Mononuclear cell (primary cell): ENCODE measurements at regions not wholly inside any gene's neighbourhood (a gene's known extent, or its start where the extent isn't known, plus 50 kb on each side); places are given as distances from the start of the nearest gene placed in this dataset.

ENCODE experiments used
- H3K27me3 ChIP-seq: 2 replicates; pipeline ENCODE4 v1.6.0; 2011; ENCODE audit warnings: low read length, control low read depth; ENCODE audit not compliant: insufficient read depth
- H3K4me1 ChIP-seq: 2 replicates; pipeline ENCODE4 v1.5.1; 2011; ENCODE audit warnings: mild to moderate bottlenecking, low read length, control low read depth; ENCODE audit not compliant: insufficient read depth
- H3K4me3 ChIP-seq: 2 replicates; pipeline ENCODE4 v1.5.1; 2011; ENCODE audit warnings: mild to moderate bottlenecking, low read length, moderate library complexity
- H3K9me3 ChIP-seq: 2 replicates; pipeline ENCODE4 v1.5.1; 2011; ENCODE audit warnings: low read depth, mild to moderate bottlenecking, control low read depth, low read length

DNA sequence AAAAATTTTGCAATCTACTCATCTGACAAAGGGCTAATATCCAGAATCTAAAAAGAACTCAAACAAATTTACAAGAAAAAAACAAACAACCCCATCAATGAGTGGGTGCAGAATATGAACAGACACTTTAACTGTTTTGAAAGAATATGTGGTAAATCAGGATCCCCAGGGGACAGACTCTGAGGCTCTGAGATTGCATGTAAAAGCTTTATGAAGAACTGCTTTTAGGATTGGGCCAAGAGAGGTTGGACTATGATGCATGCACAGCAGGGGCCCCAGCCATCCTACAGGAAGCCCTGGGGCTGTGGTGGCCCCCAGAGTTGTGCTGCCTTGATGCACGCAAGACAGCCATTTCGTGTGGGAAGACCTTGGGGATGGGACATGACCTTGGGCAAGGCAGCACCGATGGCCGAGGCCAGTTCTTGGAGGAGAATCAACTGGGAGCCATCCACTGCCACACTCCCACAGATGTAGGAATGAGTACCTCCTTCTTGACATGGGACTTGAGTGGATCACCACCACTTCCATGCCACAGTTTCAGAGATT is 298.1 kb upstream of the THBS1 start:
- H3K4me1 ChIP-seq = no peaks in the 10 kb centered on the region
- no peaks in the 10 kb centered on the region for H3K9me3 ChIP-seq
- H3K27me3 ChIP-seq = peaks cover 15% of the 10 kb centered on the region
- H3K4me3 ChIP-seq = no peak overlapping the region

DNA sequence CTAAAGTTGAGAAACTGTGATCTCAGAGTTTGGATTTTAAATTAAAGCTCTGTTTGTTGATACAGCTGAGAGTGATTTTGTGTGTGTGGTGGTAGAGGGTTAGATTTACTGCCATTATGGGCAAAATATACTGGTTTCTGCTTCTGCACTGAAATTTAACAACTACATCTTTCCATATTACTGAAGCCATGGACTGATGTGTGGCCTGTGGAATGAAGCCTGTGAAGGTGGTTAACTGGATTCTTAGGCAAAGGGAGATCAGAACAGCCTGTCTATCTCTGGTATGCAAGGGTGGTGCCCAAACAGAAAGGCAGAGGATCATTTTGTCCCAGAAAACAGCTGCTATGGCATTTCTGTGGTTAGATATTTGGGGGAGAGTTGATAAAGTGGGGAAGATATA is 297.3 kb upstream of the THBS1 start:
- Histone ChIP-seq H3K4me3 (no peak overlapping the region), H3K27me3 (peaks cover 15% of the 10 kb centered on the region), H3K9me3 (no peaks in the 10 kb centered on the region)

DNA sequence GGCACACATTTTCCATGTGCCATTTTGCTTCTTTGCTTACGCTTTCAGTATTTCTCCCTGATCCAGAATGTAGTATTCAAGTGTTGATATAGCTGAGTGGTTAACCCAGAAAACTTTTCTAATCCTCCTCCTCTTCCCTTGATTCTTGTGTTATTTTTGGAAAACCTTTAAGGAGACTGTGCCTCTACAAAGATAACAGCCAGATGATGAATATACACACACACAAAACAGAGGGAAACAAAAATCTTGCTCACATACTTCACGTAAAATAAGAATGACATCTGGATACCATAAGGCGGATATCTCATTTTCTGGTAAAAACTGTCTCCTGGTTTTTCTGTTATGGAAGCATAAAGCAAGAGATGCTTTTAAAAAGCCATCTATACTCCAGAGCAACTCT is 295.8 kb upstream of the THBS1 start:
- H3K27me3 ChIP-seq = peaks cover 23% of the 10 kb centered on the region
- no peak overlapping the region for H3K4me3 ChIP-seq
- H3K9me3 ChIP-seq = no peaks in the 10 kb centered on the region
- no peaks in the 10 kb centered on the region for H3K4me1 ChIP-seq

More for the DNA sequence above, 297.3 kb upstream of the THBS1 start:
- no peaks in the 10 kb centered on the region for H3K4me1 ChIP-seq

DNA sequence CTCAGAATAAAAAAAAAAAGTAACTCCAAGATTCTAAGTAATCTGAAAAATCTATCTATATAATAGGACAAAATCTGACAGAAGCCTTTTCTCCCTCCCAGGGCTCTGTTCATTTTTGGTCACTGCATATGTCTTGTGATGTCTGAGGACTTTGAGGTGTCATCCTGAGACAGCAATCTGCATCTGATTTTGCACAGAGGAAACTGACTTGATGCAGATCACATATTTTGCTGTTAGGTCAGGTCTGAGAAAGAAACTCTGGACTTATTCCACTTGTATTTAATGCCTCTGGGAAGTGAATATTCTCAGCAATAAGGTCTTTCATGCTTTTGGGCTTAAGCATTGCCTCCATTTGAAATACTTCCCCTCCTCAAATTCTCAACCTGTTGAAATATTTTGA is 295.2 kb upstream of the THBS1 start:
- Histone ChIP-seq H3K27me3 (peaks cover 23% of the 10 kb centered on the region), H3K4me1 (no peaks in the 10 kb centered on the region), H3K9me3 (no peaks in the 10 kb centered on the region), H3K4me3 (no peak overlapping the region)

DNA sequence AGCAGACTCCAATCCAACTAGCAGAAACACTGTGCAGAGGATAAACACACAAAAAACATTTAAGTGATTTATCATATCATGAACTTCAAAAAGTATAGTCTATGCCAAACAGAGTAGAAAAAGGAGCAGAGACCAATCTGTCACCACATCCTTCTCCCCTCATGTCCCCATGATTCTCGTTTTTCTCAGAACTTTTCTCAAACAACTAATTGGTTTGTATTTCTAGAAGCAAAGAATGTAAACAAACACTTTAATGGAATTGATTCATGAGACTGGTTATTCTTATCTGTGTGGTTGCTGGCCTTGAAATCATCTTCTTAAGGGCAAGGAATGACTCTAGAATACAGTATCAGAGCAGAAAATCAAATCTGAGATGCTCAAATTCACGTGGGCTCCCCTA is 294.2 kb upstream of the THBS1 start:
- Histone ChIP-seq H3K27me3 (peaks cover 23% of the 10 kb centered on the region), H3K4me3 (no peak overlapping the region), H3K9me3 (no peaks in the 10 kb centered on the region), H3K4me1 (no peaks in the 10 kb centered on the region)

DNA sequence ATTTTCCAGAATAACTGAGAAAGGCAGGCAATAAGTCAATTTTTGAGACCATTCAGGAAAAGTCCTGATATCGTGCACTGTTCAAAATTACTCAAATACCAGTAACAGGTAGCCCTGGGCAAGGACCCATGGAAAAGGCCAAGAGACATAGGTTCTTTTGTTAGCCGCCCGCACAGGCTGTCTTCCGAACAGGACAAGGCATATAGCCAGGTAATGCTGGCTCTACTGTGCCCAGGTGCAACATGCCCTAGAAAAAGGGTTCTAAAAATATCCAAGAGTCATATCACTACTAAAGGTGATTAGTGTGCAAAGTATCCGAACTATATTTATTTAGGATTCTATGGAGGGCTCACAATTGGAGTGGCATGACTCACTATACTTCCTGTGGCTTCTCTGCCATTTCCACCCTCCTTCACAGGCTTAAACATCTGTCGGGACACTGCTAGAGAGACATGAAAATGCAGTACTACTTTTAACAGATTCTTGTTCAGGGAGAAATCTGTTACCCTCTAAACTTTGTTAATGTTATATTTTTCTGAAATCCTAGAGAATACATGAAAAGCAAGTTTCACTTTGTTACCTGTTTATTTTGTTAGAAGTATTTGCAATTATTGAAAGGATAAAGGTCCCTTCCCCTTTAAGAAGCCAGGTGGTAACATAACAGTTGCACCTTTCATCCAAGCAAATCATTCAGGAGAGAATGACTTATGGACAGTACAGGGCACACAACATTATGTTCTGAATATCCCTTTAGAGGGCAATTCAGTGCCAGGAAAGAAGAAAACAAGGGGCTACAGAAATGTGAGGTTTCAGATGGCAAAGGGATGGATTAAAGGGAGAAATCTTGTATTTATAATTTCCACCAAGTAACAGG is 293.3 kb upstream of the THBS1 start:
- no peak overlapping the region for H3K4me3 ChIP-seq
- H3K27me3 ChIP-seq = peaks cover 23% of the 10 kb centered on the region
- no peaks in the 10 kb centered on the region for H3K9me3 ChIP-seq
- H3K4me1 ChIP-seq = no peaks in the 10 kb centered on the region

DNA sequence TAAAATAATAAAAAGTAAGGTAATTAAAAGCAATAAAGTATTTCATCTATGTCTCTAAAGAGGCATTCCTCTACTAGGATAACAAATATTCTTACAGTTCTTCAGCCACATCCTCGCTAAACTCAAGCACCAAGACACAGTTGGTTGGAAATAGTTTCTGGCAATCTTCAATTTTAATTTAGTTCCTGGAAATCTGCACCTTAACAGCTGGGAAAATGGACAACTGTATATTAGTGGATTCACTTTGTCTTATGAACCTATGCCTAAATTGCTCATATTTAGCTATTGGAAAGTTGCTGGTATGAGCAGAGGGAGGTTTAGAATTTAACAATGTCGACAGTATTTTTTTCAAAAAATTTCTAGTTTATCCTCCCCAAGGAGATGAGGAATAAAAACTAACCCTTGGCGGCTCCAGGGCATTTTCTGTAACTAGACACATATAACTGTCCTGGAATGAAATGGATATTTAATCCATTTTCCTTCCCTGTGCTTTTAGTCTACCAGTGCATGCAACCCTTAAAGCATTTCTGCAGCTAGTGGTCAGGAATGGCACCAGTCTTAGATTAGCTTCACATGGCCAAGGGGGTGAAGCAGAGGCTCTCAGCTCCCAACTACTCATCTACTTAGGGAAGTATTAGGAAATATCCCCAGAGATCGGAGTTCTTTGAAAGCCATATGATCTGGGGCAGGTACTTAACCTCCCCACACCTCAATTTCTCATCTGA is 290.0 kb upstream of the THBS1 start:
- H3K9me3 ChIP-seq = no peaks in the 10 kb centered on the region
- no peak overlapping the region for H3K4me3 ChIP-seq
- H3K27me3 ChIP-seq = peaks cover 25% of the 10 kb centered on the region
- H3K4me1 ChIP-seq = no peaks in the 10 kb centered on the region

DNA sequence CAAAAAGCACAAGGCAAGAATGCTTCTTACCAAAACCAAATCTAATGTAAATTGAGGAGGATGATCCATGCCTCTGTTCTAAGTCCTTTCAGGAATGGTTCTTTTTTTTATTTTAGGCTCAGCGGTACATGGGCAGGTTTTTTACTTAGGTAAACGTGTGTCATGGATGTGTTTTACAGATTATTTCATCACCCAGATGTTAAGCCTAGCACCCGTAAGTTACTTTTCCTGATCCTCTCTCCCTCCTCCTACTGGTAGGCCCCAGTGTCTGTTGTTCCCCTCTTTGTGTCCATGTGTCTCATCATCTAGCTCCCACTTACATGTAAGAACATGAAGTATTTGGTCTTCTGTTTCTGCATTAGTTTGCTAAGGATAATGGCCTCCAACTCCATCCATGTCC is 289.2 kb upstream of the THBS1 start:
- no peak overlapping the region for H3K4me3 ChIP-seq

DNA sequence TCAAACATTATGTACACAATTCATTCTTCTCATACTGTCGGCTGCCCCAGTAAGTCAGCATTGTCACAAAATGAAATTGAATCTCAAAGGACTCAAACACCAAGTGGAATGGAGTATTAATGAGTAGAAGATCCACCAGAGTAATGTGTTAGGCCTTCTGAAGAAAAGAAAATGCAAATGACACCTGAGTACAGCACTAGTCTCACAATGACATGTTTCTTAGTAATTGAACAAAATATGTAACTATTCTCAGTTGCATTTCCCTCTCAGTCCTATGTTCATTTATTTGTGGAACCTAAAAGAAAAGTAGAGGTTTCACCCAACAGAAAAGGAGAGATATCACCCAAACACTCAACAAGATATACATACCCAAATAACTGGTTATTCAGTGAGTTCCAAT is 283.9 kb upstream of the THBS1 start:
- Histone ChIP-seq H3K4me3 (no peak overlapping the region), H3K27me3 (peaks cover 10% of the 10 kb centered on the region), H3K4me1 (no peaks in the 10 kb centered on the region), H3K9me3 (no peaks in the 10 kb centered on the region)

More for the DNA sequence above, 289.2 kb upstream of the THBS1 start:
- Histone ChIP-seq H3K9me3 (no peaks in the 10 kb centered on the region), H3K4me1 (no peaks in the 10 kb centered on the region), H3K27me3 (peaks cover 19% of the 10 kb centered on the region)

DNA sequence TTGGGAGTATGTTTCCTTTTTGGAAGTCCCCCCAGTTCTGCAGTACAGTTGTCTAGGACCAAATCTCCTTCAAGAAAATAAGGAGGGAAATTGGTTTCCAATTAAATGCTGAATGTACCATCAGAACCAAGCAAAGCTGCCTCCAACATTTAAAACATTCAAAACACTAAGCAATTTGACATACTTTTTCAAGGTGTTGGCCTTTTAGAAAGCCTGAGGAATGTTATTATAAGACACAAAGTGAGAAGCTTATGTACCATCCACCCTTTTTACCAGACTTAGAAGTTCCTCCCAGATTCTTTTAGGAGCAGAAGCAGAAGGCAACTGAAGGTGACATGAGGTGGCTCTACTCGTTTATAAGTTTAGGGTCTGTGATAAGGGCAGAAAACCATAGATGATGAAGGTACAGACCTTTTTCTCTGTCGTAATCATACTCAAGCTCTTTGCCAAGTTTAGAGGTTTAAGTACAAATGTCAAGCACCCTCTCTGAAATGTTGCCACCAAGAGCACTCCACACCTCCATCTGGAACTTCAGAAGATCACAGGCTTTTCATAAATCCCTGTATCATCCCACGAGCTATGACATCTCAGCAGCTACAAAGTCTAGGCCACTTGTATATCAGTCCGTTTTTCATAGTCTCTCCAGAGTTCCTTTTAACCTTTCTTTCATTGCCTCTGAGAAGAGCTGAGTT is 282.5 kb upstream of the THBS1 start:
- Histone ChIP-seq H3K9me3 (no peaks in the 10 kb centered on the region), H3K4me3 (no peak overlapping the region), H3K4me1 (no peaks in the 10 kb centered on the region), H3K27me3 (peaks cover 10% of the 10 kb centered on the region)

DNA sequence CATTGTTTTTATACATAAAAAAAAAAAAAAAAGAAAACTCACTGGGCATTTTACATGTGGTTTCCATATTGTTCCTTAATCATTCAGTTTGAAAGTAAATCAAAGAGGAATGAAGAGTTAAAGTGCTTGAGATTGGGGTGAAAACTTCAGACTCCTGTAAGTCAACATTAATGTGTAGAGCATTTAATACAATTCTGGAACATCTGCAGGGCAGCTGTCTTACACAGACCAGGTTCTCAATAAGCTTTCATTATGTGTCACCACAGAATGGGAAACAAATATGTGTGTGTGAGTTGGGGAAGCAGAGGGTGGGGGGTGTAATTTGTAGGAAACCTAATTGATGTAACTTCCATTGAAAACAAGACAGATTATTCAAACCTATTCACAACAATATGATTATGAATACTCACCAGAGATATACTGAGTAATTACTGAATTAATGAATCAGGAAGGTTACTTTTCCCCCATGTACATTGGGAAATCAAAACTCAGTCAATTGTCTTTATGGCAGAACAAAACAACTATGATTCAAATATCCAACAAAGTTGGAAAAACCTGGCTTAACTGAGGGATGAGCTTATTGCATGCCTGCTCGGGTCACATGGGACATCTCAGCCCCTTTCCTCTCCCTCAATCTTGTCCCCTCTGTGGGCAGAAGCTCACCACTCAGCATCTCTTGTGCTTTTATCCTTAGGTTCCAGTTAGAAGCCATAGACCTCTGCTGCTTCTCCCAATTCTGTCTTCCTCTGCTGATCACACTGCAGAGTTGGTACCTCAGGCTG is 281.2 kb upstream of the THBS1 start:
- H3K9me3 ChIP-seq = no peaks in the 10 kb centered on the region
- H3K4me1 ChIP-seq = no peaks in the 10 kb centered on the region
- H3K27me3 ChIP-seq = peaks cover 16% of the 10 kb centered on the region
- no peak overlapping the region for H3K4me3 ChIP-seq

DNA sequence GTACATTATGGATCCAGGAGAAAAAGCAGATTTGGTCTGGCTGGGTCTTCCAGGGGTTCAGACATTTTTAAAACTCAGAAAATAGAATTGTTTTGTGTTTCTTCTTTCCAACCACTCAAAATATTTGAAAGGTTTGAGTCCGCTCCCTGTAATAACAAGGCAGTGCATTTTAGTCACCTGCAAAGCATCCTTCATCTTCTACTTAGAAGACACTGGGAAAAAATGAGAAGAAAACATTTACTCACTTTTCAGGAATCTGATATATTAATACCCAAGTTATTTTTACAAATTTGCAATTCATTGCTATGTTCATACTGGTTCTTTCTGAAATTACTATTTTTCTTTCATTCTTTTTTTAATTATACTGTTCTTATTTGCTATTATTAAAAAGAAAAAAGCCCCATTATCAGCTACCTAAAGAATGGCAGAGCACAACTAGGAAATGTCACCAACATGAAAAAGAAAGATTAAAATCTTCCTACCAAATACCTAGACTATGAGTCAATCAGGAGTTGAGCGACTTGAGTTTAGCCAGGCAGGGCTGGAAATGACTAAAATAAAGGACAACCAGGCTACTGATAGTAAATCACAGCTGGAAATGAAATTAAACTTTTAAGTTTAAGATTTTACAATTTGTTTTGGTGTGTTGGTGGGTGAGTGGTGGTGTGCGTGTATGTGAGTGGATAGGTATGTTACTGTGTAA is 280.3 kb upstream of the THBS1 start:
- H3K4me3 ChIP-seq = no peak overlapping the region
- H3K4me1 ChIP-seq = no peaks in the 10 kb centered on the region
- no peaks in the 10 kb centered on the region for H3K9me3 ChIP-seq
- H3K27me3 ChIP-seq = peaks cover 16% of the 10 kb centered on the region

DNA sequence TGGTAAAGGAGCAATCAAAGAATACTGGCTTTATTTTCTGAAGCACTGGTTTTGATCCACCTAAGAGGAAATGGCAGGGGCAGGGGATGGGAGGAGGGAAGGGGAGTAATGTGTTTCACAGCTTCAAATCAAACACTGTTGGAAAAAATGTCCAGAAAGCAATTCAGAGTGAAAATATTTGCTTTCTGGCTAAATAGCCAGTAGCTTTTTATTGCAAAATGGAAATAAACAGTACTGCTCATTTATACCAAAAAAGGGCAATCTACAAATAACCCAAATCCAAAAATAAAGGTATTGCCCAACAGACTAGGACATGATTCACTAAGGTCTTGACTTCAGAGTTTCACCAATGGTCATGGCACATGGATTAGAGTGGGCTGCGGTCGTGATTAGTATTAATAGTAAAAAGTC is 279.3 kb upstream of the THBS1 start:
- Histone ChIP-seq H3K4me1 (no peaks in the 10 kb centered on the region), H3K4me3 (no peak overlapping the region), H3K27me3 (peaks cover 19% of the 10 kb centered on the region), H3K9me3 (no peaks in the 10 kb centered on the region)

DNA sequence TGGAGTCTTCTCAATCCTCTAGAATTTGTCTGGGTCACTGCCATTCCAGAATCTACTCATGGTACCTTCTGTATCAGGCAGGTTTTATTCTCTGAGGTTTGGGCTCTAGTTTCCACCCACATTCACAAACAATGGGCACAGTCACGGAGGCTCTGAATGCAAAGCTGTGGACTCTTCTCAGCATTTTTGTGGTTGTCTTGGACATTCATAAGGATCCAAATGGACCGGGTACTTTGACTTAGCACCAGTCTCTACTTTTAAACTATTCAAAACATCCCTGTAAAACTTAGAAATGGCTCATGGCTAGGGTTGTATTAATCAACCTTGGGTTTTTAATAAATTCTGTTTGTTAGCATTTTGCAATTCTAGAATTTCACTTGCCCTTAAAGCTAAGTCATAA is 277.9 kb upstream of the THBS1 start:
- Histone ChIP-seq H3K4me1 (no peaks in the 10 kb centered on the region), H3K4me3 (no peak overlapping the region), H3K27me3 (peaks cover 19% of the 10 kb centered on the region), H3K9me3 (no peaks in the 10 kb centered on the region)
